A673 (cell line): ENCODE measurements at regions not wholly inside any gene's neighbourhood (a gene's known extent, or its start where the extent isn't known, plus 50 kb on each side); places are given as distances from the start of the nearest gene placed in this dataset.

Source experiments
- EZH2 ChIP-seq: fragments of 200-600 bp; sonication (generic); IDR thresholded peaks from 2 replicates; pipeline ENCODE4 v1.6.1; 2017; ENCODE audit warnings: borderline replicate concordance, low read depth, mild to moderate bottlenecking, mixed read lengths, antibody characterized with exemption, low read length; ENCODE audit not compliant: poor library complexity, severe bottlenecking
- TF ChIP-seq, protein P1 (sequence below): fragments of 300-800, 200-600 bp; sonication (generic); conservative IDR thresholded peaks from 2 replicates; pipeline ENCODE4 v1.5.1; 2017; ENCODE audit warnings: low read depth, mild to moderate bottlenecking, antibody characterized with exemption, low read length, moderate library complexity, mixed read lengths

DNA sequence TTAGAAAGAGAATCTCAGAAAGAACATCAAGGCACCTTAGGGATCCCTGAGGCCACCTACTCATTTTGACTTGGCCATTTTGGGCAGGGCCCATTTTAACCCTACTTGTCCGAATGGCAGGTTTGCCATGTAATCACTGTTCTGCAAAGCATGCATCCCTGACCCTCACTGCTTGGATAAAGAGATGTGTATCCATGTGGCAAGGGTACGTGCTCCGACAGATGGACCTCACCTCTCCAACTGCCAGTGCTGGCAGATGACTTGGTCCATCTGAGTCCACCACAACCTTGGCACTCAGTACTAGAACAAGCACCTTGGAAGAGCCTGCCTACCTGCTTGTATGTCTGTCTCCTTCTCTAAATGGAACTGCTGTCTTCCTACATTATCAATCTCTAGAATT lies 139.4 kb downstream of the SPATA19 start:
- TF ChIP-seq, protein P1, sequence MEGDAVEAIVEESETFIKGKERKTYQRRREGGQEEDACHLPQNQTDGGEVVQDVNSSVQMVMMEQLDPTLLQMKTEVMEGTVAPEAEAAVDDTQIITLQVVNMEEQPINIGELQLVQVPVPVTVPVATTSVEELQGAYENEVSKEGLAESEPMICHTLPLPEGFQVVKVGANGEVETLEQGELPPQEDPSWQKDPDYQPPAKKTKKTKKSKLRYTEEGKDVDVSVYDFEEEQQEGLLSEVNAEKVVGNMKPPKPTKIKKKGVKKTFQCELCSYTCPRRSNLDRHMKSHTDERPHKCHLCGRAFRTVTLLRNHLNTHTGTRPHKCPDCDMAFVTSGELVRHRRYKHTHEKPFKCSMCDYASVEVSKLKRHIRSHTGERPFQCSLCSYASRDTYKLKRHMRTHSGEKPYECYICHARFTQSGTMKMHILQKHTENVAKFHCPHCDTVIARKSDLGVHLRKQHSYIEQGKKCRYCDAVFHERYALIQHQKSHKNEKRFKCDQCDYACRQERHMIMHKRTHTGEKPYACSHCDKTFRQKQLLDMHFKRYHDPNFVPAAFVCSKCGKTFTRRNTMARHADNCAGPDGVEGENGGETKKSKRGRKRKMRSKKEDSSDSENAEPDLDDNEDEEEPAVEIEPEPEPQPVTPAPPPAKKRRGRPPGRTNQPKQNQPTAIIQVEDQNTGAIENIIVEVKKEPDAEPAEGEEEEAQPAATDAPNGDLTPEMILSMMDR: no peak
- TF ChIP-seq EZH2: no peak
